ENCODE measurements at regions not wholly inside any gene's neighbourhood (a gene's known extent, or its start where the extent isn't known, plus 50 kb on each side); places are given as distances from the start of the nearest gene placed in this dataset.

- FAIRE-seq (no peak), DNase-seq (ENCODE audit: low read depth, low spot score) (no peak)
- Histone ChIP-seq H3K4me2 (ENCODE audit: insufficient read depth, low read length) (no peak overlapping the region), H3K27ac (ENCODE audit: insufficient read depth, low read depth, low read length) (no peak overlapping the region), H3K4me3 (replicated peaks in 1 of 3; ENCODE audit: insufficient read depth in 1 of 3, low read depth in 1 of 3, low read length in 3 of 3) (no peak overlapping the region), H3K27me3 (ENCODE audit: control insufficient read depth in 2 of 2, insufficient read depth in 2 of 2, low read length in 2 of 2) (no peaks in the 10 kb centered on the region), H3K9ac (replicated peaks; ENCODE audit: extremely low read depth, insufficient read depth, low read length) (no peak overlapping the region), H3K4me1 (ENCODE audit: control insufficient read depth, extremely low read depth, insufficient read depth, low read length) (no peaks in the 10 kb centered on the region), H2AFZ (ENCODE audit: low read depth, low read length) (no peak overlapping the region), H3K36me3 (ENCODE audit: control insufficient read depth in 2 of 2, extremely low read depth in 1 of 2, insufficient read depth in 2 of 2, low read length in 2 of 2) (no peaks in the 10 kb centered on the region), H3K9me3 (replicated peaks; ENCODE audit: control insufficient read depth, insufficient read depth, low read length) (peaks cover 4% of the 10 kb centered on the region), H3K9me1 (replicated peaks; ENCODE audit: control insufficient read depth, extremely low read depth, insufficient read depth, low read length) (no peaks in the 10 kb centered on the region), H4K20me1 (replicated peaks; ENCODE audit: control insufficient read depth, extremely low read depth, insufficient read depth, low read length) (no peaks in the 10 kb centered on the region), H3K79me2 (ENCODE audit: control insufficient read depth, insufficient read depth, low read length) (no peaks in the 10 kb centered on the region)
- dilution Hi-C loops (cut with MboI; ENCODE audit: extremely low pct_ligation_motif_present, low sequenced_read_pairs) (no loop called here), intact Hi-C loops (cut with micrococcal nuclease) (no loop called here)
- POLR2A ChIA-PET, result no interaction called here
- CTCF ChIA-PET, result no interaction called here
- BruUV-seq (replicated peaks), result no TSS peak
- no peak for TF ChIP-seq MYC (IDR thresholded peaks at IDR 0.05; ENCODE audit: low read depth, low read length)
- TF ChIP-seq POLR2A (IDR thresholded peaks at IDR 0.05; ENCODE audit: low read depth, low read length), result no peak
- TF ChIP-seq JUN (IDR thresholded peaks at IDR 0.05; ENCODE audit: borderline replicate concordance, insufficient read depth, insufficient read length, low read depth), result no peak
These were observed 931.9 kb upstream of the TMEM132C start for GRCh38 chr12:127334912-127335644.

DNA sequence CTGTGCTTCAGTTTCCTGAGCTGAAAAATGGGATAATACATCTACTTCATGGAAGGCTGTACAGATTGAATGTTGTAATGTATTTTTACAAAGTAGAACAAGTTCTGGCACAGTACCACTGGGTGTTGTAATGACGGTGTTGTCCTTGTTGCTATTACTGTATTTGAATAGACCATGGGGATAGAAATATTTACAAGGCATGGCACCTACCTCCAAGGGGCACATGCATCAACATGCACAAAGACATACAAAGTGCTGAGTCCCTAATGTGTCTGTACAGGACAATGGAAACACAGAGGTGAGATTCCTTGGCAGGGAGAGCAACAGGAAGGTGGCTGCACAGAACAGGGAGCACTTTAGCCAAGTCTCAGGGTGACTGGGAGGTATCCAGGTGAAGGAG lies 930.6 kb upstream of the TMEM132C start:
- no peaks in the 10 kb centered on the region for H3K9me1 ChIP-seq (replicated peaks; ENCODE audit: control insufficient read depth, extremely low read depth, insufficient read depth, low read length)
- no peak for DNase-seq (ENCODE audit: low read depth, low spot score)
- CTCF ChIA-PET, result no interaction called here

More for the DNA sequence above, 930.6 kb upstream of the TMEM132C start:
- H3K27me3 ChIP-seq (ENCODE audit: control insufficient read depth in 2 of 2, insufficient read depth in 2 of 2, low read length in 2 of 2), result no peaks in the 10 kb centered on the region
- no peaks in the 10 kb centered on the region for H3K36me3 ChIP-seq (ENCODE audit: control insufficient read depth in 2 of 2, extremely low read depth in 1 of 2, insufficient read depth in 2 of 2, low read length in 2 of 2)
- no peak for TF ChIP-seq FOS (IDR thresholded peaks at IDR 0.05; ENCODE audit: borderline replicate concordance, insufficient read depth, low read length)
- TF ChIP-seq MAX (IDR thresholded peaks at IDR 0.05; ENCODE audit: insufficient read depth, insufficient read length), result no peak
- no peak for TF ChIP-seq POLR2AphosphoS5 (IDR thresholded peaks at IDR 0.05; ENCODE audit: insufficient read depth, low read depth, low read length)
- TF ChIP-seq GATA2 (IDR thresholded peaks at IDR 0.05; ENCODE audit: insufficient read depth, insufficient read length, low read depth, low read length), result no peak
- TF ChIP-seq EZH2 (IDR thresholded peaks at IDR 0.05; ENCODE audit: borderline replicate concordance, low read depth, low read length, severe bottlenecking), result no peak
- TF ChIP-seq, protein P1, sequence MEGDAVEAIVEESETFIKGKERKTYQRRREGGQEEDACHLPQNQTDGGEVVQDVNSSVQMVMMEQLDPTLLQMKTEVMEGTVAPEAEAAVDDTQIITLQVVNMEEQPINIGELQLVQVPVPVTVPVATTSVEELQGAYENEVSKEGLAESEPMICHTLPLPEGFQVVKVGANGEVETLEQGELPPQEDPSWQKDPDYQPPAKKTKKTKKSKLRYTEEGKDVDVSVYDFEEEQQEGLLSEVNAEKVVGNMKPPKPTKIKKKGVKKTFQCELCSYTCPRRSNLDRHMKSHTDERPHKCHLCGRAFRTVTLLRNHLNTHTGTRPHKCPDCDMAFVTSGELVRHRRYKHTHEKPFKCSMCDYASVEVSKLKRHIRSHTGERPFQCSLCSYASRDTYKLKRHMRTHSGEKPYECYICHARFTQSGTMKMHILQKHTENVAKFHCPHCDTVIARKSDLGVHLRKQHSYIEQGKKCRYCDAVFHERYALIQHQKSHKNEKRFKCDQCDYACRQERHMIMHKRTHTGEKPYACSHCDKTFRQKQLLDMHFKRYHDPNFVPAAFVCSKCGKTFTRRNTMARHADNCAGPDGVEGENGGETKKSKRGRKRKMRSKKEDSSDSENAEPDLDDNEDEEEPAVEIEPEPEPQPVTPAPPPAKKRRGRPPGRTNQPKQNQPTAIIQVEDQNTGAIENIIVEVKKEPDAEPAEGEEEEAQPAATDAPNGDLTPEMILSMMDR (IDR thresholded peaks at IDR 0.05; ENCODE audit: extremely low read depth in 1 of 2, insufficient read depth in 1 of 2, low read depth in 1 of 2, low read length in 2 of 2), result no peak
- no peak for TF ChIP-seq JUN (IDR thresholded peaks at IDR 0.05; ENCODE audit: borderline replicate concordance, insufficient read depth, insufficient read length, low read depth)
- TF ChIP-seq MYC (IDR thresholded peaks at IDR 0.05; ENCODE audit: low read depth, low read length), result no peak
- no peak for TF ChIP-seq POLR2A (IDR thresholded peaks at IDR 0.05; ENCODE audit: low read depth, low read length)
- no peak overlapping the region for H3K9ac ChIP-seq (replicated peaks; ENCODE audit: extremely low read depth, insufficient read depth, low read length)
- H3K9me3 ChIP-seq (replicated peaks; ENCODE audit: control insufficient read depth, insufficient read depth, low read length), result peaks cover 4% of the 10 kb centered on the region
- no peak overlapping the region for H3K4me2 ChIP-seq (ENCODE audit: insufficient read depth, low read length)
- intact Hi-C loops (cut with micrococcal nuclease), result no loop called here
- dilution Hi-C loops (cut with MboI; ENCODE audit: extremely low pct_ligation_motif_present, low sequenced_read_pairs), result no loop called here
- H2AFZ ChIP-seq (ENCODE audit: low read depth, low read length), result no peak overlapping the region
- H3K79me2 ChIP-seq (ENCODE audit: control insufficient read depth, insufficient read depth, low read length), result no peaks in the 10 kb centered on the region
- no peak for FAIRE-seq
- BruUV-seq (replicated peaks), result no TSS peak
- no peaks in the 10 kb centered on the region for H4K20me1 ChIP-seq (replicated peaks; ENCODE audit: control insufficient read depth, extremely low read depth, insufficient read depth, low read length)
- no peak overlapping the region for H3K4me3 ChIP-seq (replicated peaks in 1 of 3; ENCODE audit: insufficient read depth in 1 of 3, low read depth in 1 of 3, low read length in 3 of 3)
- no peaks in the 10 kb centered on the region for H3K4me1 ChIP-seq (ENCODE audit: control insufficient read depth, extremely low read depth, insufficient read depth, low read length)
- POLR2A ChIA-PET, result no interaction called here
- no peak overlapping the region for H3K27ac ChIP-seq (ENCODE audit: insufficient read depth, low read depth, low read length)

Data from endothelial cell of umbilical vein (primary cell).